ENCODE measurements at regions not wholly inside any gene's neighbourhood (a gene's known extent, or its start where the extent isn't known, plus 50 kb on each side); places are given as distances from the start of the nearest gene placed in this dataset.

DNA sequence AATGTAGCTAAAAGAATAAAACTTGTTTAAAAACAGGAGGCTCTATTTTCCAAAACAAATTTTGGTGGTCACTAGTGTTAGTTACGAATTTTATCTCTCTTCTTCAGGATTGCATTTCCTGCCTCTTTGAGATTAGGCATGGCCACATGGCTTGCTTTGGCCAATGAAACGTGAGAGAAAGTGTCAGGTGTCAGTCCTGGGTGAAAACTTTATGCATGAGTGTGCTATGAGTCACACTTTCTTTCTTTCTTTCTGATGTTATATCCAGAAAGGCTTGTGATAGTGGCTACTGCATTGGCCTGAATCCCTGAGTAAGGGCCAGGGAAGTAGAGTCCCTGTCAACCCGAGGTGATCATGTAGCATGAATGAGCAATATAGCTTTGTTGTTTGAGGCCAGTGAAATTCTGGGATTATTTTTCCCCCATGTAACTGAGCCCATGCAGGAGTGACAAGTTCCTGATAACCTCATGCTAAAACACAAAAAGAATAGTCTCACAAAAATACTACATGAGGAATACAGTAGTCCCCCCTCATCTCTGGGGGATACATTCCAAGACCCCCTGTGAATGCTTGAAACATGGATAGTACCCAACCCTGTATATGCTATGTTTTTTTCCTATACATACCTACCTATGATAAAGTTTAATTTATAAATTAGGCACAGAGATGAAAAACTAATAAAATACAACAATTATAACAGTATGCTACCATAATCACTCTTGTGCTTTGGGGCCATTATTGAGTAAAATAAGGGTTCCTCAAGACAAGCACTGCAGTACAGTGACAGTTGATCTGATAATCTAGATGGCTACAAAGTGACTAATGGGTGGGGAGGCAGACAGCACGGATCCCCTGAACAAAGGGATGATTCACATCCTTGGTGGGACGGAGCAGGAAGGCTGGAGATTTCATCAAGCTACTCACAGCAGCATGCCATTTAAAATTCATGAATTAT, 109.5 kb downstream of the CDC42EP3 start (continued):
- TF ChIP-seq EHMT2 (IDR thresholded peaks at IDR 0.05) (no peak), TAF7 (tag; IDR thresholded peaks at IDR 0.05) (0 out of 2 replicates have a peak, but pooled peaks have one; percentile 11), ZKSCAN1 (IDR thresholded peaks at IDR 0.05; ENCODE audit: low read depth, low read length) (no peak), SMARCA5 (IDR thresholded peaks at IDR 0.05) (peak; percentile 69; the same call in 1 of the 2 replicates), POLR3A (IDR thresholded peaks at IDR 0.05; ENCODE audit: borderline replicate concordance, extremely low read depth, insufficient read depth, insufficient read length) (no peak), POU5F1 (IDR thresholded peaks at IDR 0.05; ENCODE audit: borderline replicate concordance, low read depth, low read length, partially characterized antibody) (no peak), ETS2 (tag; IDR thresholded peaks at IDR 0.05; ENCODE audit: borderline replicate concordance, poor library complexity, severe bottlenecking) (no peak), ZNF79 (CRISPR knock-in tag; IDR thresholded peaks at IDR 0.05; ENCODE audit: low read depth) (no peak), ASH1L (IDR thresholded peaks at IDR 0.05; ENCODE audit: borderline replicate concordance, low read depth, partially characterized antibody) (peak; percentile 55), ZBED1 (IDR thresholded peaks at IDR 0.05) (no peak), ZNF263 (CRISPR knock-in tag; IDR thresholded peaks at IDR 0.05; ENCODE audit: borderline replicate concordance) (no peak), LARP7 (IDR thresholded peaks at IDR 0.05) (no peak), ZBTB26 (CRISPR knock-in tag; IDR thresholded peaks at IDR 0.05) (no peak), ZNF311 (CRISPR knock-in tag; IDR thresholded peaks at IDR 0.05) (peak; percentile 30; the same call in 1 of the 2 replicates), BACH1 (tag; IDR thresholded peaks at IDR 0.05) (no peak; the same call in 1 of the 2 replicates), ZNF589 (CRISPR knock-in tag; IDR thresholded peaks at IDR 0.05; ENCODE audit: low read depth) (peak; percentile 30), CHD2 (IDR thresholded peaks at IDR 0.05; ENCODE audit: low read depth, low read length) (peak; percentile 68; the same call in 1 of the 2 replicates), ZNF830 (CRISPR knock-in tag; IDR thresholded peaks at IDR 0.05) (no peak), ETS1 (conservative IDR thresholded peaks at IDR 0.05; ENCODE audit: control insufficient read depth, low read depth, low read length) (no peak), ZNF217 (CRISPR knock-in tag; IDR thresholded peaks at IDR 0.05) (no peak), TCF15 (CRISPR knock-in tag; IDR thresholded peaks at IDR 0.05) (no peak), SUPT5H (IDR thresholded peaks at IDR 0.05) (peak; percentile 25; the same call in 1 of the 2 replicates)
- TF ChIP-seq, protein P1, sequence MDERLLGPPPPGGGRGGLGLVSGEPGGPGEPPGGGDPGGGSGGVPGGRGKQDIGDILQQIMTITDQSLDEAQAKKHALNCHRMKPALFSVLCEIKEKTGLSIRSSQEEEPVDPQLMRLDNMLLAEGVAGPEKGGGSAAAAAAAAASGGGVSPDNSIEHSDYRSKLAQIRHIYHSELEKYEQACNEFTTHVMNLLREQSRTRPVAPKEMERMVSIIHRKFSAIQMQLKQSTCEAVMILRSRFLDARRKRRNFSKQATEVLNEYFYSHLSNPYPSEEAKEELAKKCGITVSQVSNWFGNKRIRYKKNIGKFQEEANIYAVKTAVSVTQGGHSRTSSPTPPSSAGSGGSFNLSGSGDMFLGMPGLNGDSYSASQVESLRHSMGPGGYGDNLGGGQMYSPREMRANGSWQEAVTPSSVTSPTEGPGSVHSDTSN (CRISPR knock-in tag; IDR thresholded peaks at IDR 0.05; ENCODE audit: low read depth), result no peak
- TF ChIP-seq, protein P1 (tag; conservative IDR thresholded peaks at IDR 0.05; ENCODE audit: low read depth), result peak; percentile 53

All from K562 (cell line).